SK-N-SH (cell line): ENCODE measurements at regions not wholly inside any gene's neighbourhood (a gene's known extent, or its start where the extent isn't known, plus 50 kb on each side); places are given as distances from the start of the nearest gene placed in this dataset.

Experiments
- CTCF ChIA-PET: fragments of 300-600, 350-600 bp; formaldehyde crosslinking; extraction: SDS; loops from one replicate; lab custom pipeline; 2021; lab: Yijun Ruan, JAX
- POLR2A ChIA-PET: fragments of 350-600 bp; sonication (Branson Sonifier 250); formaldehyde crosslinking; extraction: SDS; loops from one replicate; lab custom pipeline; 2020; ENCODE audit warnings: antibody characterized with exemption, inconsistent platforms; lab: Yijun Ruan, JAX
- DNase-seq: peaks from one replicate; pipeline ENCODE4 v3.0.0; 2012
- H2AFZ ChIP-seq: fragments of 200-600 bp; sonication (generic); 2 replicates; pipeline ENCODE4 v1.8.1; 2016; ENCODE audit warnings: antibody characterized with exemption, mild to moderate bottlenecking, low read depth
- H3F3A ChIP-seq: fragments of 200-600 bp; sonication (generic); replicated peaks from 2 replicates; pipeline ENCODE3; 2016; ENCODE audit warnings: antibody characterized with exemption, mild to moderate bottlenecking; ENCODE audit not compliant: insufficient read depth
- H3K27ac ChIP-seq, 2 experiments: fragments of 200-500 bp in 1 of 2; fragments of 200-600 bp in 1 of 2; sonication (Bioruptor generic) in 1 of 2; sonication (generic), shearing (Covaris generic) in 1 of 2; 2 replicates each; pipeline versions ENCODE4 v1.5.1 to v1.6.1; 2014 to 2016; ENCODE audit warnings: low read depth in 2 of 2, inconsistent platforms in 1 of 2, low read length in 1 of 2, mild to moderate bottlenecking in 1 of 2, mixed read lengths in 1 of 2
- H3K27me3 ChIP-seq: fragments of 200-600 bp; sonication (generic), shearing (Covaris generic); 2 replicates; pipeline ENCODE4 v1.6.1; 2016; ENCODE audit warnings: mixed run types; ENCODE audit not compliant: insufficient read depth
- H3K36me3 ChIP-seq, 2 experiments: fragments of 200-500 bp in 1 of 2; fragments of 200-600 bp in 1 of 2; sonication (Bioruptor generic) in 1 of 2; sonication (generic) in 1 of 2; replicated peaks in 1 of 2; 2 replicates each; pipeline versions ENCODE3 to v1.5.1; 2014 to 2016; ENCODE audit warnings: low read length in 1 of 2, mild to moderate bottlenecking in 1 of 2; ENCODE audit not compliant: insufficient read depth in 2 of 2, control insufficient read depth in 1 of 2
- H3K4me1 ChIP-seq, 2 experiments: fragments of 200-500 bp in 1 of 2; fragments of 200-600 bp in 1 of 2; sonication (Bioruptor generic) in 1 of 2; sonication (generic), shearing (Covaris generic) in 1 of 2; 2 replicates each; pipeline versions ENCODE4 v1.5.1 to v1.6.1; 2014 to 2016; ENCODE audit warnings: low read depth in 1 of 2, low read length in 1 of 2, mixed run types in 1 of 2; ENCODE audit not compliant: insufficient read depth in 2 of 2, control insufficient read depth in 1 of 2
- H3K4me2 ChIP-seq: fragments of 200-600 bp; sonication (generic), shearing (Covaris generic); 2 replicates; pipeline ENCODE4 v1.6.1; 2017; ENCODE audit warnings: mixed run types
- H3K4me3 ChIP-seq, 2 experiments: fragments of 200-500 bp in 1 of 2; fragments of 200-600 bp in 1 of 2; sonication (Bioruptor generic) in 1 of 2; sonication (generic), shearing (Covaris generic) in 1 of 2; 2 replicates each; pipeline versions ENCODE4 v1.5.1 to v1.8.1; 2014 to 2016; ENCODE audit warnings: low read depth in 2 of 2, inconsistent platforms in 1 of 2, low read length in 1 of 2, mild to moderate bottlenecking in 1 of 2, mixed read lengths in 1 of 2, moderate library complexity in 1 of 2
- H3K79me2 ChIP-seq: fragments of 200-600 bp; sonication (generic); 2 replicates; pipeline ENCODE4 v1.8.1; 2017; ENCODE audit warnings: mild to moderate bottlenecking; ENCODE audit not compliant: insufficient read depth
- H3K9ac ChIP-seq: fragments of 200-600 bp; sonication (generic); 2 replicates; pipeline ENCODE4 v1.6.1; 2017; ENCODE audit warnings: mixed run types
- H3K9me2 ChIP-seq: fragments of 200-600 bp; sonication (generic); 2 replicates; pipeline ENCODE4 v1.6.1; 2017; ENCODE audit warnings: mixed run types
- H3K9me3 ChIP-seq: fragments of 200-600 bp; sonication (generic); 2 replicates; pipeline ENCODE4 v1.6.1; 2017; ENCODE audit warnings: mixed run types, mild to moderate bottlenecking, moderate library complexity
- H4K20me1 ChIP-seq: fragments of 200-600 bp; sonication (generic); 2 replicates; pipeline ENCODE4 v1.6.1; 2017; ENCODE audit warnings: mild to moderate bottlenecking, mixed run types; ENCODE audit not compliant: insufficient read depth
- CHD2 ChIP-seq: fragments of 150-350 bp; IDR thresholded peaks from 2 replicates; pipeline ENCODE4 v1.6.1; 2018; ENCODE audit warnings: low read length; ENCODE audit not compliant: partially characterized antibody
- EP300 ChIP-seq, 2 experiments: IDR thresholded peaks; 2 replicates each; pipeline versions ENCODE4 v1.4.0 to v1.6.1; 2012; ENCODE audit warnings: borderline replicate concordance in 1 of 2, low read depth in 1 of 2, low read length in 1 of 2
- EZH2phosphoT487 ChIP-seq: fragments of 200-600 bp; sonication (generic); IDR thresholded peaks from 2 replicates; pipeline ENCODE4 v1.6.1; 2017; ENCODE audit warnings: low read depth, mixed run types, mild to moderate bottlenecking, antibody characterized with exemption, moderate library complexity, borderline replicate concordance
- FOSL2 ChIP-seq: IDR thresholded peaks from 2 replicates; pipeline ENCODE4 v1.4.0; 2012; ENCODE audit warnings: low read depth, mild to moderate bottlenecking, moderate library complexity, borderline replicate concordance
- FOXJ3 ChIP-seq: sonication (generic); formaldehyde crosslinking; IDR thresholded peaks from 2 replicates; pipeline ENCODE4 v1.5.1; 2020; ENCODE audit warnings: mild to moderate bottlenecking, missing genetic modification reagents
- FOXM1 ChIP-seq: IDR thresholded peaks from 2 replicates; pipeline ENCODE4 v1.4.0; 2012; ENCODE audit warnings: low read depth, mild to moderate bottlenecking
- IRF3 ChIP-seq: fragments of 150-350 bp; IDR thresholded peaks from 2 replicates; pipeline ENCODE4 v1.6.1; 2016; ENCODE audit warnings: mild to moderate bottlenecking, low read depth, low read length
- JUND ChIP-seq: IDR thresholded peaks from 2 replicates; pipeline ENCODE4 v1.4.0; 2012
- MEF2A ChIP-seq: IDR thresholded peaks from 2 replicates; pipeline ENCODE4 v1.4.0; 2012; ENCODE audit warnings: low read depth, borderline replicate concordance
- NFIC ChIP-seq: IDR thresholded peaks from 2 replicates; pipeline ENCODE4 v1.4.0; 2012; ENCODE audit warnings: borderline replicate concordance
- POLR2AphosphoS5 ChIP-seq: IDR thresholded peaks from 2 replicates; pipeline ENCODE4 v1.6.1; 2012; ENCODE audit warnings: low read depth, low read length
- RFX5 ChIP-seq: IDR thresholded peaks from 2 replicates; pipeline ENCODE4 v1.6.1; 2012; ENCODE audit warnings: mild to moderate bottlenecking, improper control_type of control experiment, low read length
- TCF12 ChIP-seq: IDR thresholded peaks from 2 replicates; pipeline ENCODE4 v1.4.0; 2012
- TEAD4 ChIP-seq: IDR thresholded peaks from 2 replicates; pipeline ENCODE4 v1.4.0; 2012; ENCODE audit warnings: mild to moderate bottlenecking, borderline replicate concordance; ENCODE audit not compliant: insufficient read depth
- USF1 ChIP-seq: IDR thresholded peaks from 2 replicates; pipeline ENCODE4 v1.4.0; 2012; ENCODE audit warnings: low read depth, borderline replicate concordance
- WGBS: methylation state at CpG from one replicate; pipeline ENCODE4 v1.1.6; 2017; ENCODE audit warnings: low lambda C conversion rate; 5-methylcytosine and 5-hydroxymethylcytosine counted together

- Histone ChIP-seq H3F3A (no peaks in the 10 kb centered on the region), H2AFZ (no peak overlapping the region), H3K4me1 (no peaks in the 10 kb centered on the region), H3K4me3 (no peak overlapping the region), H3K36me3 (no peaks in the 10 kb centered on the region), H3K79me2 (no peaks in the 10 kb centered on the region), H3K27ac (no peak overlapping the region), H3K9ac (no peak overlapping the region), H3K27me3 (no peaks in the 10 kb centered on the region; the same call in 1 of the 2 replicates), H3K9me3 (no peaks in the 10 kb centered on the region), H3K4me2 (no peak overlapping the region), H4K20me1 (no peaks in the 10 kb centered on the region), H3K9me2 (no peaks in the 10 kb centered on the region)
- 37% methylated on average over 4 of the region's 4 CpGs for WGBS
- POLR2A ChIA-PET, result no interaction called here
- CTCF ChIA-PET, result no interaction called here
- TF ChIP-seq JUND, result no peak
- TF ChIP-seq CHD2, result no peak
- TF ChIP-seq RFX5, result no peak
- TF ChIP-seq FOXJ3 (CRISPR knock-in tag), result no peak
- no peak for TF ChIP-seq FOSL2
- no peak for DNase-seq
These were observed 150.0 kb upstream of the CRY1 start for GRCh38 chr12:107243341-107243740.

- DNase-seq, result no peak
- no peak overlapping the region for H3K4me3 ChIP-seq
- H3K4me1 ChIP-seq, result no peaks in the 10 kb centered on the region
- WGBS, result 65% methylated on average over 2 of the region's 2 CpGs
- no peaks in the 10 kb centered on the region; the same call in 1 of the 2 replicates for H3K27me3 ChIP-seq
- H3K9me2 ChIP-seq, result no peaks in the 10 kb centered on the region
- no peak overlapping the region for H3K4me2 ChIP-seq
- POLR2A ChIA-PET, result no interaction called here
- H3K9me3 ChIP-seq, result no peaks in the 10 kb centered on the region
- CTCF ChIA-PET, result no interaction called here
- TF ChIP-seq EP300 (IDR thresholded peaks at IDR 0.05; ENCODE audit: borderline replicate concordance in 1 of 2, low read depth in 1 of 2, low read length in 1 of 2) (no peak), POLR2AphosphoS5 (no peak), NFIC (no peak), EZH2phosphoT487 (no peak), FOXJ3 (CRISPR knock-in tag) (no peak), IRF3 (no peak), TCF12 (no peak), TEAD4 (no peak), FOXM1 (no peak), MEF2A (no peak), USF1 (no peak)
- no peaks in the 10 kb centered on the region for H3K36me3 ChIP-seq
- no peak overlapping the region for H3K27ac ChIP-seq
- H3K79me2 ChIP-seq, result no peaks in the 10 kb centered on the region
- H3F3A ChIP-seq, result no peaks in the 10 kb centered on the region
- H4K20me1 ChIP-seq, result no peaks in the 10 kb centered on the region
- H2AFZ ChIP-seq, result no peak overlapping the region
- H3K9ac ChIP-seq, result no peak overlapping the region
These were observed 151.2 kb upstream of the CRY1 start for GRCh38 chr12:107244584-107244983.
